Head of caudate nucleus (tissue), 42 donors: ENCODE measurements at regions not wholly inside any gene's neighbourhood (a gene's known extent, or its start where the extent isn't known, plus 50 kb on each side); places are given as distances from the start of the nearest gene placed in this dataset.

Experiments
- DNase-seq, 42 donors: peaks; one replicate each; pipeline versions ENCODE4 v3.0.0 to v3.0.0-alpha.2; 2020 to 2021; ENCODE audit warnings: mixed read lengths in 7 of 42
- intact Hi-C: fragments of 100-400 bp; cut with DNase I; formaldehyde crosslinking; loops from one replicate; pipeline ENCODE4 v1.15.0; 2022

- no peak for DNase-seq
- intact Hi-C loops = no loop called here
Measured at GRCh38 chr5:175765858-175766257, 105.5 kb upstream of the CPLX2 start.

- intact Hi-C loops = no loop called here
- DNase-seq = no peak
Measured at GRCh38 chr5:175766963-175767362, 104.4 kb upstream of the CPLX2 start.

- DNase-seq = peak in 18 of 42 donors; percentile 1 to 58 (median 19)
- intact Hi-C loops = no loop called here
Measured at GRCh38 chr5:175772747-175773533, 98.4 kb upstream of the CPLX2 start.

- DNase-seq = no peak
- intact Hi-C loops = no loop called here
Measured at GRCh38 chr5:175773534-175774070, 97.8 kb upstream of the CPLX2 start.

- intact Hi-C loops = no loop called here
Measured at GRCh38 chr5:175775416-175775815, 96.0 kb upstream of the CPLX2 start.

GRCh38 chr5:175778951-175779503, 92.4 kb upstream of the CPLX2 start:
- DNase-seq = peak in 21 of 42 donors; percentile 9 to 58 (median 31)
- intact Hi-C loops = no loop called here

More at GRCh38 chr5:175775416-175775815, 96.0 kb upstream of the CPLX2 start:
- no peak for DNase-seq

GRCh38 chr5:175783739-175784138, 87.6 kb upstream of the CPLX2 start:
- no peak for DNase-seq
- intact Hi-C loops = no loop called here

GRCh38 chr5:175784230-175784629, 87.1 kb upstream of the CPLX2 start:
- intact Hi-C loops = no loop called here
- no peak for DNase-seq

- DNase-seq = no peak
- intact Hi-C loops = no loop called here
Measured at GRCh38 chr5:175785681-175786080, 85.7 kb upstream of the CPLX2 start.

- DNase-seq = no peak
- intact Hi-C loops = no loop called here
Measured at GRCh38 chr5:175788155-175788787, 83.1 kb upstream of the CPLX2 start.

GRCh38 chr5:175789670-175790069, 81.7 kb upstream of the CPLX2 start:
- no peak for DNase-seq
- intact Hi-C loops = no loop called here

- intact Hi-C loops = no loop called here
- peak in 3 of 42 donors; percentile 26 to 52 (median 34) for DNase-seq
Measured at GRCh38 chr5:175790796-175791195, 80.6 kb upstream of the CPLX2 start.

- peak in 4 of 42 donors; percentile 30 to 45 (median 37) for DNase-seq
- intact Hi-C loops = no loop called here
Measured at GRCh38 chr5:175795959-175796358, 75.4 kb upstream of the CPLX2 start.

GRCh38 chr5:175796536-175797499, 74.6 kb upstream of the CPLX2 start:
- intact Hi-C loops = no loop called here
- peak in 41 of 42 donors; percentile 22 to 85 (median 70) for DNase-seq

GRCh38 chr5:175797521-175798038, 73.8 kb upstream of the CPLX2 start:
- intact Hi-C loops = no loop called here
- DNase-seq = peak; percentile 31 to 88 (median 67)

GRCh38 chr5:175798626-175799025, 72.8 kb upstream of the CPLX2 start:
- DNase-seq = peak in 26 of 42 donors; percentile 16 to 69 (median 48)
- intact Hi-C loops = no loop called here

GRCh38 chr5:175800656-175801081, 70.7 kb upstream of the CPLX2 start:
- DNase-seq = no peak
- intact Hi-C loops = no loop called here

GRCh38 chr5:175802361-175802760, 69.0 kb upstream of the CPLX2 start:
- no peak for DNase-seq
- intact Hi-C loops = no loop called here

GRCh38 chr5:175803254-175803653, 68.1 kb upstream of the CPLX2 start:
- intact Hi-C loops = no loop called here
- DNase-seq = no peak
